ENCODE measurements at regions not wholly inside any gene's neighbourhood (a gene's known extent, or its start where the extent isn't known, plus 50 kb on each side); places are given as distances from the start of the nearest gene placed in this dataset.

DNA sequence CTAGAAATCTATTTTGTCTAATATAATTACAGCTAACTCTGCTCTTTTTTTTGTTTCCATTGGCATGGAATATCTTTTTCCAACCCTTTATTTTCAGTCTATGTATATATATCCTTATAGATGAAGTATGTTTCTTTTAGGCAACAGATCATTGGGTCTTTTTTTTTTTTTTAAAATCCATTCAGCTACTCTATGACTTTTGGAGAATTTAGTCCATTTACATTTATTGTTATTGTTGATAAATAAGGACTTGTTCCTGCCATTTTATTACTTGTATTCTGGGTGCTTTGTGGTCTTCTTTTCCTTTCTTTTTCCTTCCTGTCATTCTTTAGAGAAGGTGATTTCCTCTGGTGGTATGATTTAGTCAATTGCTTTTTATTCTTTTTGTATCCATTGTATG is 296.8 kb downstream of the SMARCA2 start:
- no peak for DNase-seq (ENCODE audit: low spot score)

DNA sequence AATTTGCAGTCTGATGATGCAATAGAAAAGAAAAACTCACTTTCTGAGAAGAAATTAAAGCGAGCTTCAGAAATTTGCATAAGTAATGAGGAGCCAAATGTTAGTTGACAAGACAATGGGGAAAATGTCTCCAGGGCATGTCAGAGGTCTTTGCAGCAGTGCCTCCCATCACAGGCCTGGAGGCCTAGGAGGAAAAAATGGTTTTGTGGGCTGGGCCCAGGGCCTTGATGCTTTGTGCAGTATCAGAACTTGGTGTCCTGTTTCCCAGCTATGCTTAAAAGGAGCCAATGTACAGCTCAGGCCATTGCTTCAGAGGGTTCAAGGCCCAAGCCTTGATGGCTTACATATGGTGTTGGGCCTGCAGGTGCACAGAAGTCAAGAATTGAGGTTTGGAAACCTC is 298.4 kb downstream of the SMARCA2 start:
- no peak for DNase-seq (ENCODE audit: low spot score)

GRCh38 chr9:2317591-2317990 is 302.4 kb downstream of the SMARCA2 start:
- DNase-seq (ENCODE audit: low spot score), result no peak

- no peak for DNase-seq (ENCODE audit: low spot score)
These were observed 302.2 kb upstream of the VLDLR start for GRCh38 chr9:2319421-2319820.

DNA sequence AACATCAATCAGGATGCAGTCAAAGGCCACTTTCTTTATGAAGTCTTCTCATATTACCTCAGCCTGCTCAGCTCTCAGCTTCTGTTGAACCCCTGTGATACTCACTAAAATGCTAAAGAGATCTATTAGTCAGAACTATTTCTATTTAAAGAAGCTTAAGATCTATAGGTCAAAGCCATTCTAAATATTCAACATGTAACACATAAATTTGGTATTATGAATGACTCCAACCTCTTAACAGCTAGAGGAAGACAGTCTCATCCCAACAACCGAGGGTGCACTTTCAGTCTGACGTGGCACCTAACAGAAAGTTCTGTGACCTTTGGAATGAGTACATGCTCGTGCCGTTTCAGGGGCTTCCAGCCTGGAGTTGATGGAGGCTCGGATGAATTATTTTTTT is 301.5 kb upstream of the VLDLR start:
- DNase-seq (ENCODE audit: low spot score), result no peak

DNA sequence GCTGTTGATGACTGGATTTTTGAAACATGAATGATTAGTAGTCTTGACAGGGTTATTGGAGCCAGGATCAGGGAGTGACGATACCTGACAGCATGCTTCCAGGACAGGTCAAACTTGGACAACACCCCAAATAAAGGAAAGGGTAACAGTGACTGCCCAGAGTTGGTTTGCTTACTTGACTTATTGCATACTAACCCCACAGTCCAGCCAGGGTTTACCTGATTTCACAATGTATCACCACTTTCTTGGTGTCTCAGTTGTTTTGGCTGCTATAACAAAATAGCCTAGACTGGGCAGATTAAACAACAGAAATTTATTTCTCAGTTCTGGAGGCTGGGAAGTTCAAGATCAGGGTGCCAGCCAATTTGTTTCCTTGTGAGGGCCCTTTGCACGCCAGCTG is 301.0 kb upstream of the VLDLR start:
- DNase-seq (ENCODE audit: low spot score), result no peak

GRCh38 chr9:2321523-2322148 is 300.0 kb upstream of the VLDLR start:
- DNase-seq (ENCODE audit: low spot score), result no peak

- no peak for DNase-seq (ENCODE audit: low spot score)
These were observed 296.8 kb upstream of the VLDLR start for GRCh38 chr9:2324742-2325141.

DNA sequence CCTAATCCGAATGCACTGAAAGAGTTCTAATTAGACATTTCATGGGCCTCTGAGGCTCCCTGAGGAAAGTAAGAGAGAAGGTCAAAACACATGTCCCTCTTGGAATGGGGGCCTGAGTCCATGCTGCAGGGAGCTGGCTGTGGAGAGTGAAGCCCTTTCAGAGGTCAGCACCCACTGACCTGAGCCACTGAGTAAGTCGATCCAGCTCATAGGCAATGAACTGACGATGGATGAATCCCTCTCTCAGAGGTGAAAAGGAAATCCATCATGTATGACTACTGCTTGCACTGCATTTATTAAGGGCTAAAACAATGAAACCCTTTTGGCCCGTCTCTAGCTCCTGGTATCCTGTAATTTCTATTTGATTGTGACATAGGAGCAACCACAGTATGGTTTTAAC is 288.9 kb upstream of the VLDLR start:
- DNase-seq (ENCODE audit: low spot score), result no peak

DNA sequence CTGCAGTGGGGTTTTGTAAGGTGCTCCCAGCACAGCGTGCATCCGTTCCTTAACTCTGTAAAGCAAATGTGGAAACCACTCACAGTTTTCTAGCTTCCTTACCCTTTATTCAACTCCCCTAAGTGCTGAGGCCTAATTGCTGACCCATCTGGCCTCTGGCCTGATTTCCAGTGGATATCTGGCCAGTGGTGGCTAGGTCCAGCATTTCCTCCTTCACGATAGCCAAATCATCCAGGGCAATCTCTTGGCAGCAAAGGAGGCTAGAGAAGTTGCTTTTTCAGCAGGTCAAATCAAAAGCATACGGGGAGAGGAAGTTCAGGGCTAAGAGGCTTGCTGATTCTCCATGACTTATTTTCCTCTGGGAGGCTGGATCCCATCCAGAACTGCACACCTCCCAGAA is 286.3 kb upstream of the VLDLR start:
- DNase-seq (ENCODE audit: low spot score), result no peak

DNA sequence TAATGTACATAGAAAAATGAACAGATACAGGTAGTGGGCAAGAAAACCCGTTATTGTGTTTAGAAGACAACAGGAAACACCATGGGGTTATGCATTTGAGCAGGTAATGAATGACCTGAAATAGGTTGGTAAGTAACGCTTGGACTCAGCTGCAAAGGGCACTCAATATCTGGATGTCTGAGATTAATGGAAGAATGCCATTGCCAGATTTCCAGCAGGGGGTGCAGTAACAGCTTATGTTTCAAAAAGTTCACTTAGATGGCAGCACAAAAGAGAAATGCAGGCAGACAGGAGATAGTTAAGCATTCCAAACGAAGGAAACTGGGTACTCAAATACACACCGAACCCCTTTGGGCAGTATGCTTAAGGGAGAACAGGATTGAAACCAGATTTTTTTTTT is 285.5 kb upstream of the VLDLR start:
- DNase-seq (ENCODE audit: low spot score), result no peak

- no peak for DNase-seq (ENCODE audit: low spot score)
These were observed 284.5 kb upstream of the VLDLR start for GRCh38 chr9:2337131-2337530.

DNA sequence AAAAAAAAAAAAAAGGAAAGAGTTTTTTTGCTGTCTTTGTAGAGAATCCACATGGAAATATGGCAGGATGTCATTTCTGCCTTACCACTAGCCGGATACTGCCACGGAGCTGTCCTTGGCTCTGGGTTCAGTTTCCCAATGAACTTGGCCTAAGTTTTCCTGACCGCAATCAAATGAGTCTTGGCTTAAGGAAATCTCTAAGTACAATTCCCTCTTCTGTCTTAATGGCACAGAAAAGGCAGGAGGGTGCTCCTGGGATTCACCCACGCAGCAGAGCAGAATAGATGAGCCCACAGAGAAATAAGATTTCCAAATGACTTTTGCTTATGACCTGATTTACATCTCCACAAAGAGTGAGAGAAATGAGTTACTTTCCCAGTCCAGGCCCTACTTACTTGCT is 284.0 kb upstream of the VLDLR start:
- no peak for DNase-seq (ENCODE audit: low spot score)

GRCh38 chr9:2338777-2339365 is 282.7 kb upstream of the VLDLR start:
- DNase-seq (ENCODE audit: low spot score), result no peak

GRCh38 chr9:2339416-2339815 is 282.2 kb upstream of the VLDLR start:
- DNase-seq (ENCODE audit: low spot score), result no peak

DNA sequence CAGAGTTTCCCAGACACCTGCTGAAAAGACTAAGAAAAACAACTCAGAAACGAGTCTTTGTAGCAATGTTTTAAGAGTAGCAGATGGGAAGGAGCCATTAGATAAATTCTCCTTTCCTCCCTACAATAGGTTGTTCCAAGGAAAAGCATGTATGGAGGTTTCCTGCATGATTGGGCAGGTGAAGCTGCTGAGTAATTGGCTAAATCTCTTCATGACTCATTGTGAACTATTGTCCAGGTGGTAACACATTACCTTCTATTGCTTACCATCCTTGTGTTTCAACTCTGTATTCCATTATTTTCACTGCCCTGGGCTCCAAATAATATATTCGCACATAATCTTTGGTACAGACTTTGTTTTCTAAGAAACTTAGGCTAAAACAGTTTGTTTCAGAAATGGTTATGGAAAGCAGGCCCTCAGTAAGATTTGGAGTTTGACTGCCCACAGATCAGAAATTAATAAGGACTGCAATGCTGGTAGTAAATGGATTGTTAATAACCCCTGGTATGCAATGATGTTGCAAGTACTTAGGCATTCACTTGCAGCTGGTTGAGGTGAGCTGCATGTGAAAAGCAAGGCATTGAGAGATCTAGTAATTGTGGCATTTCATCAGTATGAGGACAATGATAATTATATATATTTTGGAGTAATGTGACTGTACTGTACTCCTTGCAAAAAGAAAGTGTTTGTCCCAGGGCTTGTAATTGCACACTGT is 281.4 kb upstream of the VLDLR start:
- no peak for DNase-seq (ENCODE audit: low spot score)

DNA sequence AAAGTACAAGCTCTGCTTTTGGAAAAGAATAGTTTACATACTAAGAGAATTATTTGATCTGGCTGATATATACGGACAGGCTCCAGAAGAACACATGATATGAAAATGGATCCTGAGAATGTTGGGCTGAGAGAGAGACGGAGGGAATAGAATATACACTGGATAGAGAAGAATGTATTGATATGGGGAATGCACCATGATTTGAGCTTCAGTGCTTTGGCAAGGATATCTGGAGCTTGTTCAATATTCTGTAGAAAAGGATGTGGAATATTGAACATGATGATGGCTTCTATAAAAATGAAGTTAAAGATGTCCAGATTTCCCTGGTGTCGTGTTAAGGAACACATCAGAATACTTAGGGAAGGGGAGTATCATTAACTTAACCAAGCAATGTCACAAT is 280.5 kb upstream of the VLDLR start:
- no peak for DNase-seq (ENCODE audit: low spot score)

GRCh38 chr9:2341956-2342355 is 279.6 kb upstream of the VLDLR start:
- no peak for DNase-seq (ENCODE audit: low spot score)

- no peak for DNase-seq (ENCODE audit: low spot score)
These were observed 277.8 kb upstream of the VLDLR start for GRCh38 chr9:2343756-2344155.

GRCh38 chr9:2344436-2344835 is 277.2 kb upstream of the VLDLR start:
- DNase-seq (ENCODE audit: low spot score), result no peak

GRCh38 chr9:2345013-2345412 is 276.6 kb upstream of the VLDLR start:
- DNase-seq (ENCODE audit: low spot score), result no peak

- no peak for DNase-seq (ENCODE audit: low spot score)
These were observed 275.2 kb upstream of the VLDLR start for GRCh38 chr9:2346277-2346913.

- no peak for DNase-seq (ENCODE audit: low spot score)
These were observed 270.3 kb upstream of the VLDLR start for GRCh38 chr9:2351324-2351723.
